ENCODE measurements at regions not wholly inside any gene's neighbourhood (a gene's known extent, or its start where the extent isn't known, plus 50 kb on each side); places are given as distances from the start of the nearest gene placed in this dataset.
"Not testable (repeated sequence)": the region's sequence is repeated elsewhere in the genome, so short reads cannot be mapped to it uniquely, and the experiment has no call there.

- Histone ChIP-seq H3K27ac (no peak overlapping the region), H3K36me3 (no peaks in the 10 kb centered on the region), H3K9me3 (replicated peaks) (no peaks in the 10 kb centered on the region), H3K27me3 (no peaks in the 10 kb centered on the region), H3K4me3 (no peak overlapping the region), H3K4me1 (no peaks in the 10 kb centered on the region)
- no peak for DNase-seq
Measured at GRCh38 chr6:81939766-81940165, 187.3 kb upstream of the TENT5A start.

- H3K27ac ChIP-seq, result no peak overlapping the region
- H3K9me3 ChIP-seq (replicated peaks), result no peaks in the 10 kb centered on the region
- DNase-seq, result no peak
Measured at GRCh38 chr6:81938991-81939732, 186.7 kb upstream of the TENT5A start.

GRCh38 chr6:81938014-81938856 is 185.8 kb upstream of the TENT5A start:
- H3K27ac ChIP-seq, result no peak overlapping the region
- H3K4me1 ChIP-seq, result no peaks in the 10 kb centered on the region
- no peak overlapping the region for H3K4me3 ChIP-seq
- DNase-seq, result no peak
- no peaks in the 10 kb centered on the region for H3K36me3 ChIP-seq
- no peaks in the 10 kb centered on the region for H3K9me3 ChIP-seq (replicated peaks)
- H3K27me3 ChIP-seq, result no peaks in the 10 kb centered on the region

More at GRCh38 chr6:81938991-81939732, 186.7 kb upstream of the TENT5A start:
- Histone ChIP-seq H3K27me3 (no peaks in the 10 kb centered on the region), H3K36me3 (no peaks in the 10 kb centered on the region), H3K4me3 (no peak overlapping the region), H3K4me1 (no peaks in the 10 kb centered on the region)

- Histone ChIP-seq H3K4me1 (no peaks in the 10 kb centered on the region), H3K9me3 (replicated peaks) (no peaks in the 10 kb centered on the region), H3K36me3 (no peaks in the 10 kb centered on the region), H3K27me3 (no peaks in the 10 kb centered on the region), H3K4me3 (no peak overlapping the region), H3K27ac (no peak overlapping the region)
- no peak for DNase-seq
Measured at GRCh38 chr6:81937296-81937937, 184.9 kb upstream of the TENT5A start.

GRCh38 chr6:81934936-81935335 is 182.5 kb upstream of the TENT5A start:
- no peaks in the 10 kb centered on the region for H3K9me3 ChIP-seq (replicated peaks)
- no peaks in the 10 kb centered on the region for H3K36me3 ChIP-seq
- H3K4me3 ChIP-seq, result no peak overlapping the region
- H3K27me3 ChIP-seq, result no peaks in the 10 kb centered on the region
- no peak overlapping the region for H3K27ac ChIP-seq
- no peak for DNase-seq
- H3K4me1 ChIP-seq, result no peaks in the 10 kb centered on the region

- Histone ChIP-seq H3K4me1 (no peaks in the 10 kb centered on the region), H3K36me3 (no peaks in the 10 kb centered on the region), H3K9me3 (replicated peaks) (no peaks in the 10 kb centered on the region), H3K27me3 (no peaks in the 10 kb centered on the region), H3K4me3 (no peak overlapping the region), H3K27ac (no peak overlapping the region)
- no peak for DNase-seq
Measured at GRCh38 chr6:81933608-81934051, 181.1 kb upstream of the TENT5A start.

- no peaks in the 10 kb centered on the region for H3K36me3 ChIP-seq
- no peaks in the 10 kb centered on the region for H3K27me3 ChIP-seq
- H3K4me3 ChIP-seq, result no peak overlapping the region
- DNase-seq, result no peak
- no peak overlapping the region for H3K27ac ChIP-seq
- H3K4me1 ChIP-seq, result no peaks in the 10 kb centered on the region
- no peaks in the 10 kb centered on the region for H3K9me3 ChIP-seq (replicated peaks)
Measured at GRCh38 chr6:81933089-81933488, 180.6 kb upstream of the TENT5A start.

GRCh38 chr6:81932448-81932847 is 180.0 kb upstream of the TENT5A start:
- H3K36me3 ChIP-seq; H3K9me3 ChIP-seq (replicated peaks); DNase-seq; H3K27me3 ChIP-seq; H3K4me1 ChIP-seq; H3K4me3 ChIP-seq; H3K27ac ChIP-seq: not testable (repeated sequence)

GRCh38 chr6:81929828-81930227 is 177.3 kb upstream of the TENT5A start:
- no peaks in the 10 kb centered on the region for H3K4me1 ChIP-seq
- no peaks in the 10 kb centered on the region for H3K36me3 ChIP-seq
- no peak overlapping the region for H3K4me3 ChIP-seq
- no peak for DNase-seq
- H3K27me3 ChIP-seq, result no peaks in the 10 kb centered on the region
- H3K9me3 ChIP-seq (replicated peaks), result no peaks in the 10 kb centered on the region
- H3K27ac ChIP-seq, result no peak overlapping the region

- no peaks in the 10 kb centered on the region for H3K9me3 ChIP-seq (replicated peaks)
- H3K36me3 ChIP-seq, result no peaks in the 10 kb centered on the region
- DNase-seq, result no peak
- no peaks in the 10 kb centered on the region for H3K27me3 ChIP-seq
- H3K4me3 ChIP-seq, result no peak overlapping the region
- no peaks in the 10 kb centered on the region for H3K4me1 ChIP-seq
- H3K27ac ChIP-seq, result no peak overlapping the region
Measured at GRCh38 chr6:81925201-81925600, 172.7 kb upstream of the TENT5A start.

- Histone ChIP-seq H3K27me3 (no peaks in the 10 kb centered on the region), H3K4me3 (no peak overlapping the region), H3K4me1 (no peaks in the 10 kb centered on the region), H3K36me3 (no peaks in the 10 kb centered on the region), H3K27ac (no peak overlapping the region), H3K9me3 (replicated peaks) (no peaks in the 10 kb centered on the region)
- DNase-seq, result no peak
Measured at GRCh38 chr6:81909981-81910900, 157.8 kb upstream of the TENT5A start.

GRCh38 chr6:81909162-81909561 is 156.7 kb upstream of the TENT5A start:
- Histone ChIP-seq H3K27me3 (no peaks in the 10 kb centered on the region), H3K4me1 (no peaks in the 10 kb centered on the region), H3K36me3 (no peaks in the 10 kb centered on the region), H3K27ac (no peak overlapping the region), H3K9me3 (replicated peaks) (no peaks in the 10 kb centered on the region), H3K4me3 (no peak overlapping the region)
- DNase-seq, result no peak

GRCh38 chr6:81906709-81907204 is 154.3 kb upstream of the TENT5A start:
- no peak for DNase-seq
- no peaks in the 10 kb centered on the region for H3K9me3 ChIP-seq (replicated peaks)

GRCh38 chr6:81906041-81906440 is 153.6 kb upstream of the TENT5A start:
- DNase-seq, result no peak
- H3K4me1 ChIP-seq, result no peaks in the 10 kb centered on the region
- no peaks in the 10 kb centered on the region for H3K9me3 ChIP-seq (replicated peaks)
- no peak overlapping the region for H3K4me3 ChIP-seq
- H3K27me3 ChIP-seq, result no peaks in the 10 kb centered on the region
- no peak overlapping the region for H3K27ac ChIP-seq
- no peaks in the 10 kb centered on the region for H3K36me3 ChIP-seq

More at GRCh38 chr6:81906709-81907204, 154.3 kb upstream of the TENT5A start:
- no peaks in the 10 kb centered on the region for H3K27me3 ChIP-seq
- H3K4me1 ChIP-seq, result no peaks in the 10 kb centered on the region
- H3K27ac ChIP-seq, result no peak overlapping the region
- no peaks in the 10 kb centered on the region for H3K36me3 ChIP-seq
- H3K4me3 ChIP-seq, result no peak overlapping the region
